ENCODE measurements at regions not wholly inside any gene's neighbourhood (a gene's known extent, or its start where the extent isn't known, plus 50 kb on each side); places are given as distances from the start of the nearest gene placed in this dataset.

DNA sequence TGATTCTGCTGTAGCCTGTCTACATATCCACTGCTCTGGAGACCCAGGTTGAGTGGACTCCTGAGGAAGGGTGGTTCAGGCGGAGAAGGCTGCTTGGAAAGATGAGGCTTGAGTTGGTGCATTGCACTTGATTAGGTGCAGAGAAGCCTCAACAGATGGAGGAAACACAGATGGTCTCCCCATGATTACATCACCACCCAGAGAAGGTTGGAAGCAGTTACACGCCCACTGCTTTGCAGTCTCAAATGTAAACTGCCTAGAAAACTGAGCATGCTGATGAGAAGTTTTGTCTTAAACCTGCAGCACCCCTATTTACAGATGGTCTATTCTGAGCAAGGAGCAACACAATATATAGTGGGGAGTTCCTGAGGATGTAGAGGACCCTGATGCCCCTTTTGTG, 266.6 kb downstream of the PIK3R1 start:
- H3F3A ChIP-seq (ENCODE audit: insufficient read depth, low read length): no peaks in the 10 kb centered on the region
- no peaks in the 10 kb centered on the region for H3K27me3 ChIP-seq (ENCODE audit: insufficient read depth, low read length)
- no peaks in the 10 kb centered on the region for H3K36me3 ChIP-seq (ENCODE audit: insufficient read depth, low read length)
- H3K4me1 ChIP-seq (ENCODE audit: insufficient read depth, low read length, severe bottlenecking): no peaks in the 10 kb centered on the region
- no peaks in the 10 kb centered on the region for H3K9me3 ChIP-seq (ENCODE audit: low read length)
- no peaks in the 10 kb centered on the region for H3K9me2 ChIP-seq (ENCODE audit: low read depth, low read length)
- no peak overlapping the region for H3K4me2 ChIP-seq (ENCODE audit: low read length)
- H4K20me1 ChIP-seq (ENCODE audit: insufficient read depth, low read length): no peaks in the 10 kb centered on the region
- H3K9ac ChIP-seq (ENCODE audit: low read length): no peak overlapping the region
- TF ChIP-seq, protein P1, sequence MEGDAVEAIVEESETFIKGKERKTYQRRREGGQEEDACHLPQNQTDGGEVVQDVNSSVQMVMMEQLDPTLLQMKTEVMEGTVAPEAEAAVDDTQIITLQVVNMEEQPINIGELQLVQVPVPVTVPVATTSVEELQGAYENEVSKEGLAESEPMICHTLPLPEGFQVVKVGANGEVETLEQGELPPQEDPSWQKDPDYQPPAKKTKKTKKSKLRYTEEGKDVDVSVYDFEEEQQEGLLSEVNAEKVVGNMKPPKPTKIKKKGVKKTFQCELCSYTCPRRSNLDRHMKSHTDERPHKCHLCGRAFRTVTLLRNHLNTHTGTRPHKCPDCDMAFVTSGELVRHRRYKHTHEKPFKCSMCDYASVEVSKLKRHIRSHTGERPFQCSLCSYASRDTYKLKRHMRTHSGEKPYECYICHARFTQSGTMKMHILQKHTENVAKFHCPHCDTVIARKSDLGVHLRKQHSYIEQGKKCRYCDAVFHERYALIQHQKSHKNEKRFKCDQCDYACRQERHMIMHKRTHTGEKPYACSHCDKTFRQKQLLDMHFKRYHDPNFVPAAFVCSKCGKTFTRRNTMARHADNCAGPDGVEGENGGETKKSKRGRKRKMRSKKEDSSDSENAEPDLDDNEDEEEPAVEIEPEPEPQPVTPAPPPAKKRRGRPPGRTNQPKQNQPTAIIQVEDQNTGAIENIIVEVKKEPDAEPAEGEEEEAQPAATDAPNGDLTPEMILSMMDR (IDR thresholded peaks at IDR 0.05; ENCODE audit: low read length): no peak
- H3K4me3 ChIP-seq (ENCODE audit: low read depth, low read length, poor library complexity, severe bottlenecking): no peak overlapping the region
- no peak overlapping the region for H2AFZ ChIP-seq (ENCODE audit: low read length)
- no peak overlapping the region for H3K27ac ChIP-seq (ENCODE audit: low read depth, low read length, poor library complexity, severe bottlenecking)
- H3K79me2 ChIP-seq (ENCODE audit: insufficient read depth, low read length): no peaks in the 10 kb centered on the region

DNA sequence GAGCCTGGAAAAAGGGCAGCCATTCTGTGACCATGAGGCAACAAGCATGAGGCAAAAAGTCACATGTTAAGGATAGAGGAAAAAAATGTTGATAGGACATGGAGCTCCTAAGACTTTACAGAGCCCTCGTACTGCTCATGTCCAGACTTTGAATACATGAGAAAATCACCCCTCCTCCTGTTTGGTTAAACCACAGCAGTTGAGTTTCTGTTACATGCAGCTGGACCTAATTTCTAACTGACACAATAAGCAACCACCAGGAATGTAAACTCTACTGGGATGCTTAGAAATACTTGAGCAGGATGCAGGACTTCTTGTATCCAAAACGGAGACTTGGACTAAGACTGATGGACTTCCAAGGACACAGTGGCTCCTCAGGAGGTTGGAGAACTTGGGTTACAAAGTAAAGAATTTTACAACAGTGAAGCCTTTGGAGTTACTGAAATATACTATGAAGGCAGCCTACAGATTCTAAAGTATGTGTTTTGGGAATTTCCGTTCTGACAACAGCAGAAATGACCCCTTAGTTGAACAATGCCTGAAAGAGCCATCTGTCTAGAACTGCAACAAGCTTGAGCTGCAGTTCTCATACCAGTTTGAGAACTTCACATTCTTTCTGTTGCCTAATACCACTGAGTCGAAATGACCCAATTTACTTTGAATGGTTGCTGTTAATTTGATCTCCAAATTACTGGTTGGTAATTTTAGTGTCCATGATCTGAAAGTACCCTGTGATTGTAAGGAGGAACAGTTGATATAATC, 268.9 kb downstream of the PIK3R1 start:
- H3K79me2 ChIP-seq (ENCODE audit: insufficient read depth, low read length): no peaks in the 10 kb centered on the region
- no peaks in the 10 kb centered on the region for H3F3A ChIP-seq (ENCODE audit: insufficient read depth, low read length)
- H3K36me3 ChIP-seq (ENCODE audit: insufficient read depth, low read length): no peaks in the 10 kb centered on the region
- H3K9ac ChIP-seq (ENCODE audit: low read length): no peak overlapping the region
- H3K9me2 ChIP-seq (ENCODE audit: low read depth, low read length): no peaks in the 10 kb centered on the region
- H3K4me2 ChIP-seq (ENCODE audit: low read length): no peak overlapping the region
- H3K9me3 ChIP-seq (ENCODE audit: low read length): no peaks in the 10 kb centered on the region
- no peak overlapping the region for H3K27ac ChIP-seq (ENCODE audit: low read depth, low read length, poor library complexity, severe bottlenecking)
- TF ChIP-seq, protein P1 (IDR thresholded peaks at IDR 0.05; ENCODE audit: low read length): no peak
- TF ChIP-seq EZH2 (IDR thresholded peaks at IDR 0.05; ENCODE audit: borderline replicate concordance, low read length): no peak
- H4K20me1 ChIP-seq (ENCODE audit: insufficient read depth, low read length): no peaks in the 10 kb centered on the region
- H3K4me1 ChIP-seq (ENCODE audit: insufficient read depth, low read length, severe bottlenecking): no peaks in the 10 kb centered on the region
- H3K27me3 ChIP-seq (ENCODE audit: insufficient read depth, low read length): no peaks in the 10 kb centered on the region
- H3K4me3 ChIP-seq (ENCODE audit: low read depth, low read length, poor library complexity, severe bottlenecking): no peak overlapping the region
- H2AFZ ChIP-seq (ENCODE audit: low read length): no peak overlapping the region

DNA sequence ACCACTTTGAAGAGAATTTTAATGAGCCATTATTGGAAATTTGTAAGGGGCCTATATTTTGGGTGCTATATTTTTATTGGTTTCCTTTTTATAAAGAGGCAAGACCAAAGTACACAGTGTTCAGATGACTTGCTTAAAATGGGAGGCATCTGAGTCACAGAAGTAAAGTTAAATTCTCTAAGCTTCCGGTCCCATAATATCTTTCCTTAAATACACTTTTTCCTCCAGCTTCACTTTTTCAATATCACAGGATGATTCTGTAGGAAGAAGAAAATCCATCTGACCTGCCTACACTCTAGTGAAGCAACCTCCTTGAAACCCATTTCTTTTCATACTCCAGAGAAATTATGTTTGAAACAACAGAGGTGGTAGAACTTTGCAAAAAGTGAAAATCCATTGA, 274.0 kb downstream of the PIK3R1 start:
- Histone ChIP-seq H3K4me1 (ENCODE audit: insufficient read depth, low read length, severe bottlenecking) (no peaks in the 10 kb centered on the region), H3K79me2 (ENCODE audit: insufficient read depth, low read length) (no peaks in the 10 kb centered on the region), H3K4me2 (ENCODE audit: low read length) (no peak overlapping the region), H3K36me3 (ENCODE audit: insufficient read depth, low read length) (no peaks in the 10 kb centered on the region), H3F3A (ENCODE audit: insufficient read depth, low read length) (no peaks in the 10 kb centered on the region), H3K9me2 (ENCODE audit: low read depth, low read length) (no peaks in the 10 kb centered on the region), H2AFZ (ENCODE audit: low read length) (no peak overlapping the region), H3K4me3 (ENCODE audit: low read depth, low read length, poor library complexity, severe bottlenecking) (no peak overlapping the region), H3K9me3 (ENCODE audit: low read length) (no peaks in the 10 kb centered on the region), H3K27me3 (ENCODE audit: insufficient read depth, low read length) (no peaks in the 10 kb centered on the region), H3K9ac (ENCODE audit: low read length) (no peak overlapping the region), H3K27ac (ENCODE audit: low read depth, low read length, poor library complexity, severe bottlenecking) (no peak overlapping the region), H4K20me1 (ENCODE audit: insufficient read depth, low read length) (no peaks in the 10 kb centered on the region)
- TF ChIP-seq EZH2 (IDR thresholded peaks at IDR 0.05; ENCODE audit: borderline replicate concordance, low read length): no peak
- TF ChIP-seq, protein P1 (IDR thresholded peaks at IDR 0.05; ENCODE audit: low read length): no peak
